HEK293T (cell line): ENCODE measurements at regions not wholly inside any gene's neighbourhood (a gene's known extent, or its start where the extent isn't known, plus 50 kb on each side); places are given as distances from the start of the nearest gene placed in this dataset.

Source experiments
- FOXA1 ChIP-seq: fragments of 450-650 bp; IDR thresholded peaks from 2 replicates; pipeline ENCODE4 v1.6.1; 2016; ENCODE audit warnings: mild to moderate bottlenecking
- HDGF ChIP-seq: fragments of 450-650 bp; IDR thresholded peaks from 2 replicates; pipeline ENCODE4 v1.6.1; 2017; ENCODE audit warnings: antibody characterized with exemption, borderline replicate concordance
- L3MBTL2 ChIP-seq: fragments of 450-650 bp; conservative IDR thresholded peaks from 2 replicates; pipeline ENCODE4 v1.6.1; 2016; ENCODE audit warnings: mild to moderate bottlenecking
- LEF1 ChIP-seq: fragments of 450-650 bp; IDR thresholded peaks from 2 replicates; pipeline ENCODE4 v1.6.1; 2017; ENCODE audit warnings: mild to moderate bottlenecking, borderline replicate concordance
- SP1 ChIP-seq: fragments of 450-650 bp; IDR thresholded peaks from 2 replicates; pipeline ENCODE4 v1.6.1; 2017

DNA sequence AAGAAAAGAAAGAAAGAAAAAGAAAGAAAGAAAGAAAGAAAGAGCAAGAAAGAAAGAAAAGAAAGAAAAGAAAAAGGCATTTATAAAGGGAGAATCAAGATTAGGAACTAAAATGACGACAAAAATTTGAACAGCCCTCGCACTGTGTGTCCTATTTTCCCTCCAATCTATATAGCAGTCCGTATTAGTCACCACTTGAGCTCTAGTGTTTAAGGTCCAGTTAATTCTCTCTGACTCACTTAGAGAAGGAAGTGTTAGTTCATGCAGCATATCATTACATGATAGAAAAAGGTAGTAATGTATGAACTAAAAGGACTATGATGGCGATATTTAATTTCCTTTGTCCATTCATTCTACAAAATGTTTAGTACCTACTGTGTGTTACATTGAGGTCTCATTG is 122.7 kb downstream of the CBLL2 start:
- TF ChIP-seq FOXA1 (no peak), L3MBTL2 (no peak), LEF1 (no peak), SP1 (no peak), HDGF (no peak)
